GM12873 (cell line): ENCODE measurements at regions not wholly inside any gene's neighbourhood (a gene's known extent, or its start where the extent isn't known, plus 50 kb on each side); places are given as distances from the start of the nearest gene placed in this dataset.

Experiments used
- CTCF ChIP-seq: IDR thresholded peaks from 2 replicates; pipeline ENCODE4 v1.5.1; 2012; ENCODE audit warnings: low read depth, mild to moderate bottlenecking, moderate library complexity, low read length, control low read depth; ENCODE audit not compliant: insufficient read depth; ENCODE audit errors: missing control alignments

GRCh38 chr22:48424201-48424627, 1403.5 kb downstream of the BRD1 start:
- TF ChIP-seq CTCF, result no peak

- TF ChIP-seq CTCF, result no peak
Measured at GRCh38 chr22:48423481-48423911, 1404.2 kb downstream of the BRD1 start.

GRCh38 chr22:48422900-48423480, 1404.7 kb downstream of the BRD1 start:
- TF ChIP-seq CTCF, result no peak

GRCh38 chr22:48418831-48419230, 1408.8 kb downstream of the BRD1 start:
- TF ChIP-seq CTCF, result no peak

GRCh38 chr22:48417225-48418070, 1410.2 kb downstream of the BRD1 start:
- no peak for TF ChIP-seq CTCF

- TF ChIP-seq CTCF, result no peak
Measured at GRCh38 chr22:48416396-48417224, 1411.1 kb downstream of the BRD1 start.

- TF ChIP-seq CTCF, result no peak
Measured at GRCh38 chr22:48415520-48415919, 1412.2 kb downstream of the BRD1 start.
